ENCODE measurements at regions not wholly inside any gene's neighbourhood (a gene's known extent, or its start where the extent isn't known, plus 50 kb on each side); places are given as distances from the start of the nearest gene placed in this dataset.

DNA sequence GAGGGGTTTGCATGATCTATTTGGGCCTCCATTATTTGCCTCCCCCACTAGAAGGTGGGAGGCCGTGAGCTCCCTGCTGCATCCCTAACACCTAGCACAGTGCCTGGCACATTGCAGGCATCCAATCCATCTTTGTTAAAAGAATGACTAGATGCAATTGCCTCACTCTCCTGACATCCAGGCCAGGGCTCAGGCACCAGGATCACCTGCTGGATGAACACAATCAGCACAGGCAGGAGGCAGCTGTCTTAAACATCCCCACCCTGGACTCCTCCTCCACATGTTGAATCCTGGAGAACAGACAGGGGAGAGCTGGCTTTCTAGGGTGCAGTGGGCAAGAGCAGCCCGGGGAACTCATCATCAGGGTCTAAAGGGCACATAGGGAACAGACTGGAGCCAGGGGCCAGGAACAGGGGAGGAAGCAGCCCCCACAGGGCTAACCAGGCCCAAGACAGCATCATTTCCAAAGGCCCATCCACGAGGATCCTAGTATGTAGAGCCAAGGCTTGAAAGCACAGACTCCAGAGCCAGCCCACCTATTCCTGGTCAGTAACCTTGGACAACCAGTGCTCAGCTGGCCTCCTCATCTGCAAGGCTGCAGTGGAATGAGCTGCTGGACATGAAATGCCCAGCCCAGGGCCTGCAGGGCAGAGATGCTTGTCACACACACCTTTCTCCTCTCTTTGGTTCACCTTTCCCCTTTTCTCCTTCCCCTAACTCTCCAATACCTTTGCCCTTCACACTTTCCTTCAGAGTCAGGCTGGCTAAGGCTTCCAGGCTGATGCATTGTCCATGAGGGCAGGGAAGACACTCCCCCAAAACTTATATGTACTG, 254.4 kb upstream of the TLE3 start:
- Histone ChIP-seq H3K79me2 (replicated peaks; ENCODE audit: insufficient read depth, low read length) (no peaks in the 10 kb centered on the region), H3K36me3 (ENCODE audit: insufficient read depth, low read length) (no peaks in the 10 kb centered on the region), H4K20me1 (ENCODE audit: insufficient read depth) (no peaks in the 10 kb centered on the region), H3K27me3 (ENCODE audit: insufficient read depth, low read depth, low read length) (no peaks in the 10 kb centered on the region), H3K9me3 (ENCODE audit: low read length) (no peaks in the 10 kb centered on the region), H3K27ac (ENCODE audit: low read length) (no peak overlapping the region), H3F3A (ENCODE audit: insufficient read depth, low read length, poor library complexity, severe bottlenecking) (no peaks in the 10 kb centered on the region), H3K9ac (ENCODE audit: low read length) (no peak overlapping the region), H3K4me2 (ENCODE audit: low read length) (no peak overlapping the region), H2AFZ (ENCODE audit: low read depth, low read length) (no peak overlapping the region), H3K4me3 (ENCODE audit: low read length) (no peak overlapping the region), H3K9me2 (ENCODE audit: insufficient read depth, low read length) (no peaks in the 10 kb centered on the region)
- no peak for TF ChIP-seq EZH2 (IDR thresholded peaks at IDR 0.05; ENCODE audit: borderline replicate concordance, insufficient read depth, low read length, poor library complexity, severe bottlenecking)
- no peak for TF ChIP-seq MXI1 (conservative IDR thresholded peaks at IDR 0.05; ENCODE audit: poor library complexity, severe bottlenecking)
- TF ChIP-seq SMC3 (conservative IDR thresholded peaks at IDR 0.05; ENCODE audit: poor library complexity) = no peak
- TF ChIP-seq EP300 (conservative IDR thresholded peaks at IDR 0.05; ENCODE audit: poor library complexity, severe bottlenecking) = no peak
- TF ChIP-seq POLR2AphosphoS5 (IDR thresholded peaks at IDR 0.05) = no peak

DNA sequence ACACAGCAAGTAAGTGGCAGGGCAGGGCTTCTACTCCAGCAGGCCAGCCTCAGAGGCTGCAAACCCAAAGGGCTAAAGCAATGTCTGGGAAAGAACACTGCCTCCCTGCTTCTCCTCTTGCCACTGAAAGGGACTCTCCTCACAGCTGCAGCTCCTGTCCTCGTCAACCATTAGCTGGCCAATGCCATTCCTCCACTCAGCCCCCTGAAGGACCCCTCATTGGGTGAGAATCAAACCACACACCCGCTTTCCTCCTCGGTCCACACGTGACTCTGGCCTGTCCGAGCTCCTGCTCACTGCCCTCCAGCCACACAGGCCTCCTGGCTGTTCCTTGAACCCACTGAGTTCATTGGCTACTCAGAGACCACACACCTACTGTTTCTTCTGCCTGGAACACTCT, 253.7 kb upstream of the TLE3 start:
- no peak overlapping the region for H3K4me3 ChIP-seq (ENCODE audit: low read length)
- TF ChIP-seq EZH2 (IDR thresholded peaks at IDR 0.05; ENCODE audit: borderline replicate concordance, insufficient read depth, low read length, poor library complexity, severe bottlenecking) (no peak), EP300 (conservative IDR thresholded peaks at IDR 0.05; ENCODE audit: poor library complexity, severe bottlenecking) (no peak), RAD21 (conservative IDR thresholded peaks at IDR 0.05) (no peak), MXI1 (conservative IDR thresholded peaks at IDR 0.05; ENCODE audit: poor library complexity, severe bottlenecking) (no peak), SMC3 (conservative IDR thresholded peaks at IDR 0.05; ENCODE audit: poor library complexity) (no peak), POLR2AphosphoS5 (IDR thresholded peaks at IDR 0.05) (no peak)
- TF ChIP-seq, protein P1, sequence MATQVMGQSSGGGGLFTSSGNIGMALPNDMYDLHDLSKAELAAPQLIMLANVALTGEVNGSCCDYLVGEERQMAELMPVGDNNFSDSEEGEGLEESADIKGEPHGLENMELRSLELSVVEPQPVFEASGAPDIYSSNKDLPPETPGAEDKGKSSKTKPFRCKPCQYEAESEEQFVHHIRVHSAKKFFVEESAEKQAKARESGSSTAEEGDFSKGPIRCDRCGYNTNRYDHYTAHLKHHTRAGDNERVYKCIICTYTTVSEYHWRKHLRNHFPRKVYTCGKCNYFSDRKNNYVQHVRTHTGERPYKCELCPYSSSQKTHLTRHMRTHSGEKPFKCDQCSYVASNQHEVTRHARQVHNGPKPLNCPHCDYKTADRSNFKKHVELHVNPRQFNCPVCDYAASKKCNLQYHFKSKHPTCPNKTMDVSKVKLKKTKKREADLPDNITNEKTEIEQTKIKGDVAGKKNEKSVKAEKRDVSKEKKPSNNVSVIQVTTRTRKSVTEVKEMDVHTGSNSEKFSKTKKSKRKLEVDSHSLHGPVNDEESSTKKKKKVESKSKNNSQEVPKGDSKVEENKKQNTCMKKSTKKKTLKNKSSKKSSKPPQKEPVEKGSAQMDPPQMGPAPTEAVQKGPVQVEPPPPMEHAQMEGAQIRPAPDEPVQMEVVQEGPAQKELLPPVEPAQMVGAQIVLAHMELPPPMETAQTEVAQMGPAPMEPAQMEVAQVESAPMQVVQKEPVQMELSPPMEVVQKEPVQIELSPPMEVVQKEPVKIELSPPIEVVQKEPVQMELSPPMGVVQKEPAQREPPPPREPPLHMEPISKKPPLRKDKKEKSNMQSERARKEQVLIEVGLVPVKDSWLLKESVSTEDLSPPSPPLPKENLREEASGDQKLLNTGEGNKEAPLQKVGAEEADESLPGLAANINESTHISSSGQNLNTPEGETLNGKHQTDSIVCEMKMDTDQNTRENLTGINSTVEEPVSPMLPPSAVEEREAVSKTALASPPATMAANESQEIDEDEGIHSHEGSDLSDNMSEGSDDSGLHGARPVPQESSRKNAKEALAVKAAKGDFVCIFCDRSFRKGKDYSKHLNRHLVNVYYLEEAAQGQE (IDR thresholded peaks at IDR 0.05; ENCODE audit: borderline replicate concordance) = no peak
- TF ChIP-seq, protein P2, sequence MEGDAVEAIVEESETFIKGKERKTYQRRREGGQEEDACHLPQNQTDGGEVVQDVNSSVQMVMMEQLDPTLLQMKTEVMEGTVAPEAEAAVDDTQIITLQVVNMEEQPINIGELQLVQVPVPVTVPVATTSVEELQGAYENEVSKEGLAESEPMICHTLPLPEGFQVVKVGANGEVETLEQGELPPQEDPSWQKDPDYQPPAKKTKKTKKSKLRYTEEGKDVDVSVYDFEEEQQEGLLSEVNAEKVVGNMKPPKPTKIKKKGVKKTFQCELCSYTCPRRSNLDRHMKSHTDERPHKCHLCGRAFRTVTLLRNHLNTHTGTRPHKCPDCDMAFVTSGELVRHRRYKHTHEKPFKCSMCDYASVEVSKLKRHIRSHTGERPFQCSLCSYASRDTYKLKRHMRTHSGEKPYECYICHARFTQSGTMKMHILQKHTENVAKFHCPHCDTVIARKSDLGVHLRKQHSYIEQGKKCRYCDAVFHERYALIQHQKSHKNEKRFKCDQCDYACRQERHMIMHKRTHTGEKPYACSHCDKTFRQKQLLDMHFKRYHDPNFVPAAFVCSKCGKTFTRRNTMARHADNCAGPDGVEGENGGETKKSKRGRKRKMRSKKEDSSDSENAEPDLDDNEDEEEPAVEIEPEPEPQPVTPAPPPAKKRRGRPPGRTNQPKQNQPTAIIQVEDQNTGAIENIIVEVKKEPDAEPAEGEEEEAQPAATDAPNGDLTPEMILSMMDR (IDR thresholded peaks at IDR 0.05; ENCODE audit: poor library complexity, severe bottlenecking) = no peak
- H2AFZ ChIP-seq (ENCODE audit: low read depth, low read length) = no peak overlapping the region
- H3K79me2 ChIP-seq (replicated peaks; ENCODE audit: insufficient read depth, low read length) = no peaks in the 10 kb centered on the region
- H3K4me2 ChIP-seq (ENCODE audit: low read length) = no peak overlapping the region
- no peaks in the 10 kb centered on the region for H3K9me3 ChIP-seq (ENCODE audit: low read length)
- no peak overlapping the region for H3K27ac ChIP-seq (ENCODE audit: low read length)
- no peaks in the 10 kb centered on the region for H4K20me1 ChIP-seq (ENCODE audit: insufficient read depth)
- H3F3A ChIP-seq (ENCODE audit: insufficient read depth, low read length, poor library complexity, severe bottlenecking) = no peaks in the 10 kb centered on the region
- no peaks in the 10 kb centered on the region for H3K9me2 ChIP-seq (ENCODE audit: insufficient read depth, low read length)
- H3K27me3 ChIP-seq (ENCODE audit: insufficient read depth, low read depth, low read length) = no peaks in the 10 kb centered on the region
- no peaks in the 10 kb centered on the region for H3K36me3 ChIP-seq (ENCODE audit: insufficient read depth, low read length)
- H3K9ac ChIP-seq (ENCODE audit: low read length) = no peak overlapping the region

Data from neural cell (in vitro differentiated cells).